ENCODE measurements at regions not wholly inside any gene's neighbourhood (a gene's known extent, or its start where the extent isn't known, plus 50 kb on each side); places are given as distances from the start of the nearest gene placed in this dataset.

DNA sequence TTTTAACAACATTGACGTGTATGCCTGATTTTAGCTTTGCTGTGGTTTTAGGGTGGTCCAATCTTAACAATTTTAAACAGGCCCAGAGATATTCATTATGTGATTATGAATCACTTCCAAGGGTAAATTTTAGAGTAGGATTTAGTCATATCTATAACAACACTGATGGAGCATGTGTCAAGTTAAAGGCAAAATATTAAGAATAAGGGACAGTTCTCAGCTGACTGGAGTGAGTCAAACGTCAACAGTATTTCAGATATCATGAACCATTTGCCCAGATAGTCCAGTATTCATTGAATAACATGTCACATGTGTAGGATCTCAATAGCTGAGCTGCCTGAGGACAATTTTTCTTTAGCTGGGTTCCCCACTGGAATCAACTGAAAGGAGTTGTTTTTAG is 61.3 kb upstream of the VCX2 start:
- Histone ChIP-seq H3K27ac (ENCODE audit: low read length) (no peak overlapping the region), H3K9ac (ENCODE audit: low read length) (no peak overlapping the region)
- TF ChIP-seq, protein P1, sequence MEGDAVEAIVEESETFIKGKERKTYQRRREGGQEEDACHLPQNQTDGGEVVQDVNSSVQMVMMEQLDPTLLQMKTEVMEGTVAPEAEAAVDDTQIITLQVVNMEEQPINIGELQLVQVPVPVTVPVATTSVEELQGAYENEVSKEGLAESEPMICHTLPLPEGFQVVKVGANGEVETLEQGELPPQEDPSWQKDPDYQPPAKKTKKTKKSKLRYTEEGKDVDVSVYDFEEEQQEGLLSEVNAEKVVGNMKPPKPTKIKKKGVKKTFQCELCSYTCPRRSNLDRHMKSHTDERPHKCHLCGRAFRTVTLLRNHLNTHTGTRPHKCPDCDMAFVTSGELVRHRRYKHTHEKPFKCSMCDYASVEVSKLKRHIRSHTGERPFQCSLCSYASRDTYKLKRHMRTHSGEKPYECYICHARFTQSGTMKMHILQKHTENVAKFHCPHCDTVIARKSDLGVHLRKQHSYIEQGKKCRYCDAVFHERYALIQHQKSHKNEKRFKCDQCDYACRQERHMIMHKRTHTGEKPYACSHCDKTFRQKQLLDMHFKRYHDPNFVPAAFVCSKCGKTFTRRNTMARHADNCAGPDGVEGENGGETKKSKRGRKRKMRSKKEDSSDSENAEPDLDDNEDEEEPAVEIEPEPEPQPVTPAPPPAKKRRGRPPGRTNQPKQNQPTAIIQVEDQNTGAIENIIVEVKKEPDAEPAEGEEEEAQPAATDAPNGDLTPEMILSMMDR (IDR thresholded peaks at IDR 0.05; ENCODE audit: low read length), result no peak
- TF ChIP-seq EZH2 (optimal IDR thresholded peaks at IDR 0.05; ENCODE audit: low read depth, low read length) (no peak), EZH2phosphoT487 (IDR thresholded peaks at IDR 0.05; ENCODE audit: low read length) (no peak)

DNA sequence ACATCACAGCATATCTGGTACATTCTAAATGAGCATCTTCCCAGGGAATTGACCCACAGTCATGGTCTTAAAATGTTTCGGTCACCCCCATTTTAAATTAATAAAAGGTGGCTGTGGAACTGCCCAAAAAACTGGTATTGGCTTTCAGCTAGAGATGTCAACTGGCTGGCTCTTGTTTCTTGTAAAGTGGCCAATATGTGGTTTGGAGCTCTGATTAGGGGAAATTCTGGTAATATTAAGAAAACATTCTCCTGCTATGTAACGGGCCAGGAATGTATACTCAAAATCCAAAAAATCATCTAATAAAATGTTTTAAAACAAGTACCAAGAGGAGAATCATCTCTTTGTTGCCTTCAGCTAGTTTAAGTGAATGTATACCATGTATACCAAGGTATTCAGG is 62.0 kb upstream of the VCX2 start:
- TF ChIP-seq EZH2phosphoT487 (IDR thresholded peaks at IDR 0.05; ENCODE audit: low read length) (no peak), EZH2 (optimal IDR thresholded peaks at IDR 0.05; ENCODE audit: low read depth, low read length) (no peak)
- TF ChIP-seq, protein P1 (IDR thresholded peaks at IDR 0.05; ENCODE audit: low read length), result no peak
- H3K4me3 ChIP-seq (ENCODE audit: low read length), result no peak overlapping the region
- no peak overlapping the region for H2AFZ ChIP-seq (ENCODE audit: low read length)
- no peaks in the 10 kb centered on the region for H3K9me2 ChIP-seq (replicated peaks; ENCODE audit: insufficient read depth, low read length)
- H3K27ac ChIP-seq (ENCODE audit: low read length), result no peak overlapping the region
- no peaks in the 10 kb centered on the region for H3K4me1 ChIP-seq (ENCODE audit: low read length)
- H3K79me2 ChIP-seq (ENCODE audit: low read length), result no peaks in the 10 kb centered on the region
- DNase-seq, result no peak
- no peaks in the 10 kb centered on the region for H3K9me3 ChIP-seq (replicated peaks; ENCODE audit: insufficient read depth, low read length)
- no peaks in the 10 kb centered on the region for H3K36me3 ChIP-seq (replicated peaks; ENCODE audit: insufficient read depth, low read length)
- H3K4me2 ChIP-seq (ENCODE audit: low read depth, low read length), result no peak overlapping the region
- H3F3A ChIP-seq (ENCODE audit: insufficient read depth, low read length), result no peaks in the 10 kb centered on the region
- H3K9ac ChIP-seq (ENCODE audit: low read length), result no peak overlapping the region
- H3K27me3 ChIP-seq (replicated peaks; ENCODE audit: insufficient read depth, low read length), result no peaks in the 10 kb centered on the region
- H4K20me1 ChIP-seq (ENCODE audit: insufficient read depth, low read length), result no peaks in the 10 kb centered on the region

More for the DNA sequence above, 61.3 kb upstream of the VCX2 start:
- no peak overlapping the region for H2AFZ ChIP-seq (ENCODE audit: low read length)
- no peaks in the 10 kb centered on the region for H3K36me3 ChIP-seq (replicated peaks; ENCODE audit: insufficient read depth, low read length)
- no peaks in the 10 kb centered on the region for H4K20me1 ChIP-seq (ENCODE audit: insufficient read depth, low read length)
- H3K4me1 ChIP-seq (ENCODE audit: low read length), result no peaks in the 10 kb centered on the region
- no peak for DNase-seq
- H3F3A ChIP-seq (ENCODE audit: insufficient read depth, low read length), result no peaks in the 10 kb centered on the region
- no peaks in the 10 kb centered on the region for H3K9me3 ChIP-seq (replicated peaks; ENCODE audit: insufficient read depth, low read length)
- H3K9me2 ChIP-seq (replicated peaks; ENCODE audit: insufficient read depth, low read length), result no peaks in the 10 kb centered on the region
- no peak overlapping the region for H3K4me3 ChIP-seq (ENCODE audit: low read length)
- H3K79me2 ChIP-seq (ENCODE audit: low read length), result no peaks in the 10 kb centered on the region
- H3K27me3 ChIP-seq (replicated peaks; ENCODE audit: insufficient read depth, low read length), result no peaks in the 10 kb centered on the region
- H3K4me2 ChIP-seq (ENCODE audit: low read depth, low read length), result no peak overlapping the region

DNA sequence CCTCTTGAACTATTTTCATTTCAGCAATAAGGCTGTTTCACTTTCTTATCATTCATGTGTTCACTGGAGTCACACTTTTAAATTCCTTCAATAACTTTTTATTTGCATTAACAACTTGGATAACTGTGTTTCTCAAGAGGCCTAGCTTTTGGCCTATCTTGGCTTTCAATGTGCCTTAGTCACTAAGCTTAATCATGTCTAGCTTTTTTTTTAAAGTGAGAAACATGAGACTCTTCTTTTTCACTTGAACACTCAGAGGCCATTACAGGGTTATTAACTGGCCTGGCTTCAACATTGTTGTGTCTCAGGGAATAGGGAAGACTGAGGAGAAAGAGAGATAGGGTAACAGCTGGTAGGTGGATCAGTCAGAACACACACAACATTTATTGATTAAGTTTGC is 64.0 kb upstream of the VCX2 start:
- H4K20me1 ChIP-seq (ENCODE audit: insufficient read depth, low read length), result no peaks in the 10 kb centered on the region
- no peaks in the 10 kb centered on the region for H3K79me2 ChIP-seq (ENCODE audit: low read length)
- no peak for TF ChIP-seq EZH2phosphoT487 (IDR thresholded peaks at IDR 0.05; ENCODE audit: low read length)
- TF ChIP-seq, protein P1 (IDR thresholded peaks at IDR 0.05; ENCODE audit: low read length), result no peak
- no peak for TF ChIP-seq EZH2 (optimal IDR thresholded peaks at IDR 0.05; ENCODE audit: low read depth, low read length)
- no peak overlapping the region for H3K27ac ChIP-seq (ENCODE audit: low read length)
- no peaks in the 10 kb centered on the region for H3K36me3 ChIP-seq (replicated peaks; ENCODE audit: insufficient read depth, low read length)
- no peak overlapping the region for H2AFZ ChIP-seq (ENCODE audit: low read length)
- no peak overlapping the region for H3K4me2 ChIP-seq (ENCODE audit: low read depth, low read length)
- H3K9me2 ChIP-seq (replicated peaks; ENCODE audit: insufficient read depth, low read length), result no peaks in the 10 kb centered on the region
- H3K9ac ChIP-seq (ENCODE audit: low read length), result no peak overlapping the region
- H3K9me3 ChIP-seq (replicated peaks; ENCODE audit: insufficient read depth, low read length), result no peaks in the 10 kb centered on the region
- H3K27me3 ChIP-seq (replicated peaks; ENCODE audit: insufficient read depth, low read length), result no peaks in the 10 kb centered on the region
- no peak overlapping the region for H3K4me3 ChIP-seq (ENCODE audit: low read length)
- no peak for DNase-seq
- no peaks in the 10 kb centered on the region for H3K4me1 ChIP-seq (ENCODE audit: low read length)
- no peaks in the 10 kb centered on the region for H3F3A ChIP-seq (ENCODE audit: insufficient read depth, low read length)
